ENCODE measurements at regions not wholly inside any gene's neighbourhood (a gene's known extent, or its start where the extent isn't known, plus 50 kb on each side); places are given as distances from the start of the nearest gene placed in this dataset.
"Not testable (repeated sequence)": the region's sequence is repeated elsewhere in the genome, so short reads cannot be mapped to it uniquely, and the experiment has no call there.

DNA sequence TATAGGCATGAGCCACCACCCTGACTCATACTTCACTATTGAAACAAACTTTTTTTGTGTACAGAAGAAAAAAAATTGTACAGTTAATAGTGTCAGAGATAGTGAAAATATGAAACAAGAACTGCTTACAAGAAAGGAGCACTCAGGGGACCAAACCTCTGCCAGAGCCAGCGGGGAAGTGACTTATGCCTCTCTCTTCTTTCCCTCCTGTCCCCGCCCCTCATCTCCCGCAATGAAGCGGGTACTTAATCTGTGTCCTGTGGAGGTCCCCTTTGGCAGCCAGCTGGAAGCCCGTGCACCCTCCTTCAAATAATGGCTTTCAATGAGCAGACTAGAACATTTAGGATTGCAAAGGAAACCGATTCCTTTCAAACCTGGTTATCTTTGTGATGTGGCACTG is 51.5 kb downstream of the PPIAL4A start:
- not testable (repeated sequence) for DNase-seq

DNA sequence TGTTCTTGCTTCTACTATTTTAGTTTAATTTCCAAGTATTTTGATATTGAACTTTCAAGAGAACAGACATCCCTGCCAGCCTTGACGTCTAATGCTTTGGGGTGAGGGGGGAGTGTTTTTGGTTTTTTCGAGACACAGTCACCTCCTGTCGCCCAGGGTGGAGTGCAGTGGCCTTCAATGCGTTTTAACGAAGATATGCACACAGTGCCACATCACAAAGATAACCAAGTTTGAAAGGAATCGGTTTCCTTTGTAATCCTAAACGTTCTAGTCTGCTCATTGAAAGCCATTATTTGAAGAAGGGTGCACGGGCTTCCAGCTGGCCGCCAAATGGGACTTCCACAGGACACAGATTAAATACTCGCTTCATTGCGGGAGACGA is 52.3 kb downstream of the PPIAL4A start:
- not testable (repeated sequence) for DNase-seq

DNA sequence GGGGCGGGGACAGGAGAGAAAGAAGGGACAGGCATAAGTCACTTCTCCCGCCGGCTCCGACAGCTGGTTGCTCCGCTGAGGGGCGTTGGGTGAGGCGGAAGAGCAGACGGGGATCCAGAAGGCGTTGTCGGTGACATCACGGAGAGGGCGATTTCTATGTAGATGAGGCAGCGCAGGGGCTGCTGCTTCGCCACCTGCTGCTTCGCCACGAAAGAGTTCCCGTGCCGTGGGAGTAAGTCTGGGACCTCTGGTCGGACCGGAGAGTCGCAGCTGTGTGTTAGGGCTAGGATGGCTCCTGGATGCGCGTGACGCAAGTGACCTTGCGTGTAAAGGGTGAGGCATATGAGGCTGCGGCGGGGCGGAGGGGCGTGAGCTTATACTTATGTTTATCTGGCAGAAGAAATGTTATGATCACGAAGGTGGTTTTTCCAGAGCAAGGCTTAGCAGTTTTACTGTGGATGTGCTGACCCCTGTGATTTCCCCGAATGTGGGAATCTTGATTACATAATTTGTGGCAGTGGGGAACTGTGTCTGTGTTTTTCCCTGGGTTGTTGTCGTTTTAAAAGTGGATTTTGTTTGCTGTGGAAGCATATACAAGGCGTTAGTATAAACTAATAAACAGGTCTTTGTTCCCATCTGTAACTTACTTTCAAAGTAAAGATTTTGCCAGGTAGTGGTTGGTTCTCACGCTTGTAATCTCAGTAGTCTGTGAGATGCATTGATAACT is 52.8 kb downstream of the PPIAL4A start:
- DNase-seq: not testable (repeated sequence)

DNA sequence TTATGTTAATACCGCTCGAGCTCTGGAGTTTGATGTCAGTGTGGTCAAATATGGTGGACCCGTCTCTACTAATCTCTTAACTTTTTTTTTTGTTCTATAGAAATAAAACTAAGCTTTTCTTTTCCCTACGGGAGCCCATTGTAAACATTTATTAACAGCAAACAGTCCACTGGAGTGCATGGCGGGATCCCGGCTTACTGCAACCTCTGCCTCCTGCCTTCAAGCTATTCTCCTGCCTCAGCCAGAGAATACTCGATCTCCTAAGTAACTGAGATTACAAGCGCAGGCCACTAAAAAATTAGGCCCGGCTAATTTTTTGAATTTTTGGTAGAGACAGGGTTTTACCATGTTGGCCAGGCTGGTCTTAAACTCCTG is 53.4 kb downstream of the PPIAL4A start:
- DNase-seq: not testable (repeated sequence)

DNA sequence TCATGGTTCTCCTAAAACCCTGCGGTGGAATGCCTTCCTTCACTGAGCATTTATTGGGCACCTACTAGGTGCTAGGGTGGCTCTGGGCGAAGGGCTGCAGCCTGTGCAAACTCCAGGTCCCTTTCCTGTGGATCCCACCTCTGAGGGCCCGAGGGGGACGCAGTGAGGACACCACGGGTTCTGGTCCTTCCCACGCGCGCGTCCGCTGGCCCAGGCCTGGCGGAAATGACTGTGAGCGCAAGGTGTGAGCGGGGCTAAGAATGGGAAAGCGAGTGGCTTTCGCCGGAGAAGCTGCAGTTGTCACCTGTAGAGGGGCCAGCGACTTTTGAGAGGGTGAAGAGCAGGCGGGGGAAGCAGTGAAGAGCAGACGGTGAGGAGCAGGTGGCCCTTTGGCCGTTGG is 55.1 kb downstream of the PPIAL4A start:
- DNase-seq: not testable (repeated sequence)

DNA sequence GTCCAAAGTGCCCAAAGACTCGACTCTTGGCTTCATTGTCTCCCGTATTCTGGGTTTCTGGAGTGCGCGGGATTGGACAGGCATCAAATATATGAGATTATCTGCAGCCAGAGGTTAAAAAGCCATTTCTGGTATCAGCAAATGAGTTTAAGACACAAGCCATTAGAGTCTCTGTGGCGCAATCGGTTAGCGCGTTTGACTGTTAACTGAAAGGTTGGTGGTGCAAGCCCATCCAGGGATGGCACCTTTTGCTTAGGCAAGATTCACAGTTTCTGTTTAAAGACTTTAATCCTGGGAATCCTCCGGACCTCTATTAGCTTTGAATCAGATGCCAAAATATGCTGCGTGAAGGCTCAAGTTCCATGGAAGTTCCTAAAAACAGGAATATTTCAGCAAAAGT is 55.6 kb downstream of the PPIAL4A start:
- not testable (repeated sequence) for DNase-seq

DNA sequence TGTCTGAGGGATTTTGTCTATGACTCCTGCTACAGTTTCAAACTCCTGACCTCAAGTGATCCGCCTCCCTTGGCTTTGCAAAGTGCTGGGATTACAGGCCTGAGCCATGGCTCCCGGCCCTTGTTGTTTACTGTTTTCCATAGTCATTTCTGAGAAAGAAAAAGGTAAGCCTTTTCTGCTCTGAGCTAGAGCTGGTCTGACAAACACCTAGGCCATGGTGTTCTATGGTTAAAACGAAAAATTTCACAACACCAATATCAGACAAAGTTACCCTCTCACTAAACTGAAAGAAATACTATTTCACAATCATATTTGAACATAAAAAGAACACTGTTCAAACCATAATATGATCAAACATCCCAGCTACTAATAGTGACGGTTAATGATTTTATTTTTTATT is 57.5 kb downstream of the PPIAL4A start:
- not testable (repeated sequence) for DNase-seq

DNA sequence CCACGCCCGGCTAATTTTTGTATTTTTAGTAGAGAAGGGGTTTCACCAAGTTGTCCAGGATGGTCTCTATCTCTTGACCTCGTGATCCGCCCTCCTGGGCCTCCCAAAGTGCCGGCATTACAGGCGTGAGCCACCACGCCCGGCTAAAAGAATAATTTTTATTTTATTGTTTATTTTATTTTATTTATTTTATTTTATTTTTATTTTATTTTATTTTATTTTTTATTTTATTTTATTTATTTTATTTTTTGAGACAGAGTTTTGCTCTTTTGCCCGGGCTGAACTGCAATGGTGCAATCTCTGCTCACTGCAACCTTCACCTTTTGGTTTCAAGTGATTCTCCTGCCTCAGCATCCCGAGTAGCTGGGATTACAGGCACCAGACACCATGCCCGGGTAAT is 60.2 kb downstream of the PPIAL4A start:
- not testable (repeated sequence) for DNase-seq

DNA sequence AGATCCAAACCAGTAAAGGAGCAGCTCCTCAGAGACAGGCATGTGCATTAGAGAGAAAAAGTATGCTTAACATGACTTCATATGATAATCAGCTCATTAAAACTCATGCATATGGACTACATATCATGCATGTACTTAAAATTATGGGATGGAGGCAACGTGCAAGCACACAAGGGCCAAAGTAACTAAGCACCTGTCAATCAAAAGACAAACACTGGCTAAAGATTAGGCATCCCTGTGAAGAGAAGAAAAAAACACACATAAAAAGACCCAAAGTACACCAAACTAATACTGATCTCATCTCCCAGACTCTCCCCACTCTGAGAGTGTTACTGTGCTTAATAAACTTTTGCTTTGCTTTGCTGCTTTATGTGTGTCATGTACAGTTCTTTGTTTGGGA is 61.1 kb downstream of the PPIAL4A start:
- DNase-seq: not testable (repeated sequence)

DNA sequence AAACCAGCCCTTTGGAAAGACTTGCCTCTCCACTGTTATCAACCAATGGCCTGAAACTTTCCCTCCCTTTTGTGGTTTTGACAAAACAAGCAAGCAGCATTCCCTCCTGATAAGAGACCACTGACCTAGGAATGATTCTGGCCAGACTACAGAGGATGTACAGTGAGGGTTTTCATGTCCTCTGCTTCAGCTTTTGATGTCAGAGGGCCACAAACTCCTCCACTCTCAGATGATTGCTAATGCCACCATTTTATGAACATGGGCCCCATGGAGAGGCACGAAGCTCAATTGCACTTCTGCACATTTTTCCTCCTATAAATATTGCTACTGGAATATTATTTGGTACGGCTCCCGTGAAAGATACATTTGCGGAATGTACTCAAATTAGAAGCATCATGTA is 61.5 kb downstream of the PPIAL4A start:
- not testable (repeated sequence) for DNase-seq

DNA sequence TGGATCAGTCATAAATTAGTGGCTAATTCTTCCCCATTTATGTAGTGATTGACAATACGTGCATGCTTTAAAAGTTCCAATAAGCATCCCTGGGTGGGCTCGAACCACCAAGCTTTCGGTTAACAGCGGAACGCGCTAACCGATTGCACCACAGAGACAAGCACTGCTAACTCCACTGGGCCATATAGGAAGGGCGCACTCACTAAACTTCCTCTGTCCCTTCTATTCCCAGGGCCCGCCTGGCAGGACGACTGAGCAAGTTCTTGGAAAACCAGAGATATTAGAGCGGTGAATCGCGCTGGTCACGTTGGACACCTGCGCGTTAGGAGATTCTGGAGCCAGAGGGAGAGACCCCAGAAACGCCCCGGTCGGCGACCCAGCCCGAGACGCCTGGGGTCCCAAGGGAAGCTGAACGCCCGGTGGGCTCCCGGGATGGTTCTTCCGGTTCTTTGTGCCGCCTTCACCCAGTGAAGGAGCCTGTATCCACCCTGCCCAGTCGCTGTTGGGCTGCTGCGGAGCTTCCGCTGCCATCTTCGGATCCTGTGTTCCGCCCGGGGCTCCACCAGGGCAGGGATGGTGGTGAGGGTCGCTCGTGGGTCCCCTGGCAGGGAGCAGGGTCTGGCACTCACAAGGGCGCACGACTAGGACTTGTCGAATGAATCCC is 62.8 kb downstream of the PPIAL4A start:
- not testable (repeated sequence) for DNase-seq

DNA sequence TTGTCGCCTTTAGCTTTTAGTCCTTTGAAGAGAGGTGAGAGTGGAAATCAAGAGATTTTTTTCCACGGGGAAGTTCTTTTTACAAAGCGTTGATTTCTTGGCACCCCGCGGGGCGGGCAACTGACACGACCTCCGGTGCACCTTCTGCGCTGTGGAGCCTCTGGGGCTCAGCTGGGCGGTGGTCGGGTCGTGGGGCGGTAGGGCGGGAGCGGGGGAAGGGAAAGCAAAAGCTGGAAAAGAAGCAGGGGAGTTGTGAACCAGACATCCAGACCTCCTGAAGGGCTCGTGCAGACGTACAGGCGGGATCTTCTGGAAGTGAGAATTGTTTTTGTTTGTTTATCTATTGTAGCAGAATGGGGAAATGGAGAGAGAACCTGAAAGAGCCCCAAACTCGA is 63.3 kb downstream of the PPIAL4A start:
- not testable (repeated sequence) for DNase-seq

DNA sequence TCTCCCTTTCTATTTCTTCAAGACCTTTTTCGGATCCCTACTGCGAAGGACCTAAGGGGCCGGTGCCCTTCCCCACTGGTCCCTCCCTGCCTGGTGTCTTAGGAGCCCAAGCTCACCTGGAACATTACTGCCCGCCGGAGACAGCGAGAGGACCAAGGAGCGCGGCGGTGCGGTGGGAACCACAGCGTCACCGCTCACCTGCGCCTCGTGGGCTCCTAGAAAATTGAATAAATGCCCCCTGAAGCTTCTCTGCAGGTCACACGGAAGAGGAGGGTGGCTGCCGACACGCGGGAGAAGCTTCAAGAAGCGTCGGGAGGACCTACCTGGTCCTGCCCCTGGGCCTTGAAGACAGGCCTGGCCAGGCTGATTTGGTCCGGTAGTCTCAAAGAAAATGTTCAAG is 65.2 kb downstream of the PPIAL4A start:
- DNase-seq: no peak

DNA sequence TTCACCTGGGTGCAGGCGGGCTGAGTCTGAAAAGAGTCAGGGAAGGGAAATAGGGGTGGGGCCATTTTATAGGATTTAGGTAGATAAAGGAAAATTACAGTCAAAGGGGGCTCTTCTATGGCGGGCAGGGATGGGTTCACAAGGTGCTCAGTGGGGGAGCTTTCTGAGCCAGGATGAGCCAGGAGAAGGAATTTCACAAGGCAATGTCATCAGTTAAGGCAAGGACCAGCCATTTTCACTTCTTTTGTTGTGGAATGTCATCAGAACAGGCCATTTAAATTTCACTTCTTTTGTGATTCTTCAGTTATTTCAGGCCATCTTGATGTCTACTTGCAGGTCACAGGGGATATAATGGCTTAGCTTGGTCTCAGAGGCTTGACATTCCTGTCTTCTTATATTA is 66.4 kb downstream of the PPIAL4A start:
- DNase-seq: not testable (repeated sequence)

DNA sequence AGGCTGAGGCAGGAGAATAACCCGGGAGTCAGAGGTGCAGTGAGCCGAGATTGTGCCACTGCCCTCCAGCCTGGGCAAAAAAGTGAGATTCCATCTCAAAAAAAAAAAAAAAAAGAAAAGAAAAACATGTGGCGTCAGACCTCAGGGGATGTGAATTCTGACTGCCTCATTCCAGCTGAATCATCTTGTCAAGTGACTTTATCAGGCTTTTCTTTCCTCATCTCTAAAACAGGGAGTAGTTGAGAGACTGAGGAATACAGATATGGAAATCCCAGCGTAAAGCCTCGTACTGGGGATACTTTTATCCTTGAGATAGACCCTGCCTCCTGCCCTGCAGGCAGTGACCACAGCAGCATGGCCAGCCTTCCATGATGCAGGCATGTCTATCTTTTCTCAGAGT is 76.4 kb downstream of the PPIAL4A start:
- peak; percentile 23 for DNase-seq

DNA sequence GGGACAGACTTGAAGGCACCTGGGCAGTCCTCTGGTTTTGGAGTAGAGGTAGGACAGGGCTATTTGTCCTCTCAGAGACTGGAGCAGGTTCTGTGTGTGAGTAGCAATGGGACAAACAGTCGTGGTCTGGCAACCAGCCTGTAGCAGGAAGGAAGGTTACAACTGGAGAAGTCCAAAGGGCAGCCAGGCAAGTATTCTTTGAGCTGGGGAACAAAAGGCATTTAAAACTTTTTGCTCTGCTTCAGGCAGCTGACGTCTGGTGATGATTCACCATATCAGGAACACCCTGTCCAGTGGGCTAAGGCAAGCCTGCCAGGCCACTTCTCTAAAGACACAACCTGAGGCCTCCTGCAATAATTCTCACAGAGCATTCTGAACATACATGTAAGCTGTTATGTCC is 83.3 kb downstream of the PPIAL4A start:
- DNase-seq: peak; percentile 29

DNA sequence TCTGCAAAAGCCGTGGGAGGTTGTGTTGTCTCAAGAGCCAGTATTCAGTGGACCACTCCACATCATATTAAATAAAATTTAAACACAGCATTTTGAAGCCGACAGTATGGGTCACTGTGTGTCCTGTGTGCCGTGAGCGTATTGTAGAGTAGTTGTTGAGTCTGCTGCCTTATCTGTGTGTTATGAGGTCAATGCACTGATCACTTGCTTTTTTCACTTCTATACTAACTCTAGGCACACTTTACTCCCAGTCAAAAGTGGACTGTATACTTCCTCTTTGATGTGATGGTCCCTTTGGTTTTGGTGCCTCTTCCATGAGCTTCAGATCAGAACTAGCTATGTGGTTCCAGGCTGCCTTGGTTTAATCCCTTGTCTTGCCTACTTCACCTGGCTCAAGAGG is 84.3 kb downstream of the PPIAL4A start:
- DNase-seq: not testable (repeated sequence)

DNA sequence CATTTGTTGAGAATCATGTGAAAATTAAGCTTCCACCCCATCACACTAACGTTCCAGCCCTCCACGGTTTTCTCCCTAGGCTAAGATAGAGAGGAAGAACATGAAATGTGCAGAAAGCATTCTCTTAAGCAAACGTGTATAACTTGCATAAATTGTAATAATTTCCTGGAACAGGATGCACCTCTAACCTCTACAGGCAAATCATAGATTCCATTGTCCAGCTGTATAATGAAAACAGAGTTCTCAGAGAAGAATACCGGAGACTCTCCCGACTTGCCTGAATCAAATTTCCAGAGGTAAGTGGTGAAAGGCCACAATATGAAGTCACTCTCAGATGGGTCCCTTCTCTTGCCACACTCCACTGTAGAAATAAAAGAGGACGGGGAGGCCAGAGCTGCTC is 87.7 kb downstream of the PPIAL4A start:
- DNase-seq: not testable (repeated sequence)

DNA sequence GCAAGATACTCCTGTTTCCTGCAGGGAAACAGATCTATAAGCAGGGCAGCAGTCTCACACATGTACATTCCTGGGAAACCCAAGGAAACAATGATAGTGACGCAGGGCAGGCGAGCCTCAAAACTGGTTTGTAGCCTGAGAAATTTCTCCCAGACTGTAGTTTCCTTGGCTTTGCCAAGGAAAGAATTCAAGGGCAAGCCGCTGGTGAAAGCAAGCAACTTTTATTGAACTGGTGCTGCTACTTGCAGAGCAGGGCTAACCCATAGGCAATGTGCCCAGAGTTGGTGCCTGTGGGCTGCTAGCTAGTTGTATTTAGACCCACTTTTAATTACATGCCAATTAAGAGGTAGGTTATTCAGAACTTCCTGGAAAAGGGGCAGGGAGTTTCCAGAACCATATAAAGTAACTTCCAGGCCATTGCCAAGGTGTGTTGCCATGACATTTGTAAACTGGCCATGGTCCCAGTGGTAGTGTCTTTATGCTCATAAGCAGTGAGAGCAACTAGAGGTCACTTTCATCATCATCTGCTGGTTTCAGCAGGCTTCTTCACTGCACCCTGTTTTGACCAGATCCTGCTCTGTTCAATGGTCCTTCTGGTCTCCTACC is 92.0 kb downstream of the PPIAL4A start:
- DNase-seq: not testable (repeated sequence)

DNA sequence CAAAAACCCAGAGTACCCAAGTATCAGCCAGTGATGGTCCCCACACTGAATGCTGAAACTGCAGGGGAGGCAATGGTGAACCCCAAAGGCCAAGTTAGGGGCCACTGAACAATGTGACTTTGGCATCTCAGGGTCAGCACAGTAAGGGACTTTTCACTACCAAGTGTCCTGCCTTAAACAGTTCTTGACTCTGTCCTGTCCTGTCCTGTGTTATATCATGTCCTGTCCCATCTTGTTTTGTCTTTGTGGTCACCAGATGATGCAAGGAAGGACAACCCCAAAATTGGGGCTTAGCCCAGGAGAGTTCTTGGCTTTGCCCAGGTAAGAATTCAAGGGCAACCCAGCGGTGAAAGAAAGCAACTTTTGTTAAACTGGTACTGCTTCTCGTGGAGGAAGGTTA is 105.0 kb downstream of the PPIAL4A start:
- not testable (repeated sequence) for DNase-seq

DNA sequence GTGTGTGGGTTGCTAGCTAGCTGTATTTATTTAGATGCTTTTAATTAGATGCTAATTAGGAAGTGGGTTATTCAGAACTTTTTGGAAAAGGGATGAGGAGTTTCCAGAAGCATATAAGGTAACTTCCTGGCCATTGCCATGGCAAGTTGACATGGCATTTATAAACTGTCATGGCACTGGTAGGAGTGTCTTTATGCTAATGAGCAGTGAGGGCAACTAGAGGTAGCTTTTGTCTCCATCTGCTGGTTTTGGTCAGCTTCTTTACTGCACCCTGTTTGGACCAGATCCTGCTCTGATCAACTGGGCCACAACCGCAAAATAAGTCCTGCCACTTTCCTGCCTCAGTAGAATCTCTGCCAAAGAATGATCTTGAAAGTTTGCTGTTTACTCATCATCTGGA is 105.5 kb downstream of the PPIAL4A start:
- DNase-seq: not testable (repeated sequence)

DNA sequence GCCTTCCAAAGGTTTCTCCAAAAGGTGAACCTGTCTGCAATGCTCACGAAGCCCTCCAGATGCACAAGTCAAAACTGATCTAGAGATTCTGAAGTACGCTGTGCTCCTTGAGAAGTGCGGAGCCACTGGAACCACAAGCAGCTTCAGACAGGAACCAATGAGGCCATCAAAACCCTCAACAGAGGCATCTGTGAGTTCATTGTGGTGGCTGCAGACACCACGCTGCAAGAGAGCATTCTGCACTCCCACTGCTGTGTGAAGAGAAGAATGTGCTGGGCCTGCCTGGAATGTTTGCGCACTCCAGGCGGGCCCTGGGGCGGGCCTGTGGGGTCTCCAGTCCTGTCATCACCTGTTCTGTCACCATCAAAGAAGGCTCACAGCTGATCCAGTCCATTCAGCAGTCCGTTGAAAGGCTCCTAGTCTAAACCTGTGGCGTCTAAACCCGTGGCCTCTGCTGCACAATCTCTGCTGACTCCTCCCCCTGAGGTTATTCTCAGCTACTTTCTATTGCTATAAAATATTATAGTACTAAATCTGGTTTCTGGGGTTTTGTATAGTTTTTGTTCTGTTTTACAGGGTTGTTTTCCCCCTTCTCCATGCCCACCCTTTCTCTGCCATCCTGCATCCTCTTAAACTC is 111.6 kb downstream of the PPIAL4A start:
- not testable (repeated sequence) for DNase-seq

DNA sequence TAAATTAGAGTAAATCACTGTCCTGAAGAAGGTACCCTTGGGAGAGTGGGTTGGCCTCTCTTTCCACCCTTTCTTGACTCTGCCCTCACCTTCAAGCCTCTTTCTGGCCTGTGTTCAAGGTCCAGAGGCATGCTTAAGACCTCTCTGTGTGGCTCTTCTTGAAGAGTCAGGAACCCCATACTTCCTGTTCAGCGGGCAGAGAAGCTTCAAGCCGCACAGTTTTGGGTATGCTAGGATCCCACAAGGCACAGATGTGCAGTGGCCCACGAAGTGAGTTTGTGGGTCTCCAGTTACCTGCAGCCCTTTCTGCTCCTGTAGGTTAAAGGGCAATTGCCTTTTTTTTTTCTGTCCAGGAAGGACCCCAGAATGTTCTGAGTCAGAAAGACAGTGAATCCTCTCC is 113.7 kb downstream of the PPIAL4A start:
- DNase-seq: not testable (repeated sequence)

DNA sequence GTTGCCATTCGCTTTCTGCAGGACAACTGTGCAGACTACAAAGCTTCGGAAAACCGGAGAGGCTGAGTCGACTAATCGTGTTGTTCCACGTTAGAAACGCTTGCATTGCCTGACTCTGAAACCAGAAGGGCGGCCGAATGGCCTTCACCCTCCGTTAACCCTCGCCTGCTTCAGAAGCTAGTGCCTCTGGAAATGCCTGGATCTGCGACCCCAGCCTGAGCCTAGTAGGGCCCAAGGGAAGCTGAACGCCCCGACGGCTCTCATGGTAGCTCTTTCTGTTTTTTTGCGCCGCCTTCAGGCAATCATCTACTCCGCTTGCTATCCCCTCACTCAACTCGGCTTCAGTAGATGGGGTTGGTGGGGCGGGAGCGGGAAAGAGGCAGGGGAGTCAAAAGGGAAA is 117.3 kb downstream of the PPIAL4A start:
- DNase-seq: not testable (repeated sequence)

Data from NCI-H226 (cell line).